ENCODE measurements at regions not wholly inside any gene's neighbourhood (a gene's known extent, or its start where the extent isn't known, plus 50 kb on each side); places are given as distances from the start of the nearest gene placed in this dataset.

GRCh38 chr1:70542030-70542429 lies 131.0 kb downstream of the CTH start:
- TF ChIP-seq, protein P1, sequence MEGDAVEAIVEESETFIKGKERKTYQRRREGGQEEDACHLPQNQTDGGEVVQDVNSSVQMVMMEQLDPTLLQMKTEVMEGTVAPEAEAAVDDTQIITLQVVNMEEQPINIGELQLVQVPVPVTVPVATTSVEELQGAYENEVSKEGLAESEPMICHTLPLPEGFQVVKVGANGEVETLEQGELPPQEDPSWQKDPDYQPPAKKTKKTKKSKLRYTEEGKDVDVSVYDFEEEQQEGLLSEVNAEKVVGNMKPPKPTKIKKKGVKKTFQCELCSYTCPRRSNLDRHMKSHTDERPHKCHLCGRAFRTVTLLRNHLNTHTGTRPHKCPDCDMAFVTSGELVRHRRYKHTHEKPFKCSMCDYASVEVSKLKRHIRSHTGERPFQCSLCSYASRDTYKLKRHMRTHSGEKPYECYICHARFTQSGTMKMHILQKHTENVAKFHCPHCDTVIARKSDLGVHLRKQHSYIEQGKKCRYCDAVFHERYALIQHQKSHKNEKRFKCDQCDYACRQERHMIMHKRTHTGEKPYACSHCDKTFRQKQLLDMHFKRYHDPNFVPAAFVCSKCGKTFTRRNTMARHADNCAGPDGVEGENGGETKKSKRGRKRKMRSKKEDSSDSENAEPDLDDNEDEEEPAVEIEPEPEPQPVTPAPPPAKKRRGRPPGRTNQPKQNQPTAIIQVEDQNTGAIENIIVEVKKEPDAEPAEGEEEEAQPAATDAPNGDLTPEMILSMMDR (IDR thresholded peaks at IDR 0.05): no peak

DNA sequence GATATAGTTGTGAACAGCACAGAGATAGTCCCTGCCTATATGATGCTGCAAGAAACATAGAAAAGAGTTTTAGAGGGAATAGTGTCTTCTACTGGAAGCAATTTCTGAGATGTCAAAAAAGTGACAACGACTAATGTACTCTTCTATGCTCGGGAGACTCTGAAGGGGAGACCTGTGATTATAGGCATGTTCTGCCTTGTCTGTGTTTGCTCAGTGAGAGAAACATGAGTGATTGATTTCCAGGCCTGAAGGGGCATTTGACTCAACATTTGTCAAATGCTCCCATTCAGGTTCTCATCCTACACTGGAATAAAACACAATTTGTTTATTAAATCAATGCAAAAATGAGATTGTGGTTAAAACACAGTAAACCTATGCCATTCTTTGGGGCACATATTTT lies 131.8 kb downstream of the CTH start:
- TF ChIP-seq, protein P1 (IDR thresholded peaks at IDR 0.05): no peak

DNA sequence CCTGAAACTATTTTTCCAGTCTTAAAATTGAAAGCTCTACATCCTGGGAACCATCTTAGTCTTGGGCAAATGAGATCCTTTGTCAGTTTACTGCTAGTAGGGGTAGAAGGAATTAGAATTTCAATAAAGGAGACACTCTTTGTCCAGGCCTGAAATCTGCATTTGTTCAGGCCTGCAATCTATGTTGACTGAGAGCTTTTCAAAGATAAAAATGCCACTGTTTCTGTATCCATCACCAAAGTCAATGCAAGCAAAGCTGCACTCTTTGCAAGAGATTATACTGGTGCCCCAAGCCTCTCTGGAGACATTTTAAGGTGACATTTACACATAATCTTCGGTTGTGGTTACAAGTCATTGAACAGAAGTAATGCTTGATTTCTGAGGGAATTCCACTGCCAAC lies 135.7 kb downstream of the CTH start:
- TF ChIP-seq, protein P1 (IDR thresholded peaks at IDR 0.05): no peak

DNA sequence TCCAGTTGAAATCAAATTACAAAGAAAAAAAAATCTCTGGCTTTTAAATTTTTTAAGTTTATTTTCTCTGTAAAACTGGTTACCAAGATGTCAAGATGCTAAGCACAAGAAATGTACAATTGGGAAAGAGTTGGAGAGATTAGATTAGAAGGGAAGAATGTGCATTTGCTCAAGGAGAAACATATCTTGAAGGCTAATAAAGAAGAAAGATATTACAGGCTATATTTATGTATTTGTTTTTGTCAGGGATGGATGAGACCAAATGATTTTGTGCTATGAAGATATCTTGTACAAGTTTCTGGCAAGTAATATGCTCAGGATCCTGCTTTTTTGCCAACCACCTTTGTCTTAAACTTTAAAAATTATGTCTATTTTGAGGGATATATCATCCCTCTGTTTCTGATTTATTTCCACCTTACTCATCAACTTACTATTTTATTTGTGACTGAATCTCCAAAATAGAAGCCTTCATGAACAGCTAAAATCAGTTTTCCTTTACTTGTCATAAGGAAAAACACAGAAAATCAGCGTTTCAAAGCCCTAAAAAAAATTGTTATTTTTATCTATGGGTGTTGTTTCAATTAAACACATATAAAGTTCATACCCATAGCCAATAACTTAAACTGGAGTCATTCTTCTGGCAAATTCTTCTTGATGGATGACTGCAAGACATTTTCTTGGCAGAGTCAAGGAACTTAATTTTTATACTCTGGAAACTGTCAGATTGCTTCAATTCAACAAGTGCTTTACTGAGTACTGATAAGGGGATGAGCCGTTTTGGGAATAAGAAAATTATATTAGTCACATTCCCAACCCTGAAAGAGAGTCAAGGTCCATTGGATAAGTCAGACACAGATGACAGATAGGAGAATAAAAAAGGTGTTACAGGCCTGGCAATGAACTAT lies 141.8 kb downstream of the CTH start:
- TF ChIP-seq, protein P1 (IDR thresholded peaks at IDR 0.05): no peak

- TF ChIP-seq, protein P1 (IDR thresholded peaks at IDR 0.05): no peak
These were observed 142.5 kb downstream of the CTH start for GRCh38 chr1:70553567-70553956.

DNA sequence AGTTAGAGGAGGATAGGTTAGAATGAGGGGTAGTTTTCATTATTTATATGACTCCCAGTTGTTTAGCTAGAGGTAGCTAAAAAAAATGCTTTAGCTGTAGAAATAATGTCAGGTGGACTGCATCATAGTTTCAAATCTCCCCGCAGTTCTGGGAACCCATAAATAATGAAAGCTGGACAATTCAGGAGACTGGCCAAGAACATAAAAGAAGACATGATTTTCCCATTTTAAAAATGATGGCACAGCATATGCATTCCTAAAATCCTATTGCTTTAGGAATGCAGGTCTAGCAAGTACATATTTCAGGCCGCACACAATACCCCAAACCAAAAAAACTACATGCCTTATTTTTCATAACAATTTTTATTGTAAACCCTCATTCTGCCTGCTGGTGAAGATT lies 143.3 kb downstream of the CTH start:
- TF ChIP-seq, protein P1 (IDR thresholded peaks at IDR 0.05): no peak

- TF ChIP-seq, protein P1 (IDR thresholded peaks at IDR 0.05): no peak
These were observed 145.5 kb downstream of the CTH start for GRCh38 chr1:70556541-70556940.

All from LNCAP (cell line).